ENCODE measurements at regions not wholly inside any gene's neighbourhood (a gene's known extent, or its start where the extent isn't known, plus 50 kb on each side); places are given as distances from the start of the nearest gene placed in this dataset.

GRCh38 chr4:4690854-4691253, 149.0 kb upstream of the STX18 start:
- no peaks in the 10 kb centered on the region for H4K20me1 ChIP-seq (replicated peaks; ENCODE audit: control insufficient read depth, extremely low read depth, insufficient read depth, low read length)
- H3K9me1 ChIP-seq (replicated peaks; ENCODE audit: control insufficient read depth, extremely low read depth, insufficient read depth, low read length) = no peaks in the 10 kb centered on the region
- no peak overlapping the region for H3K27ac ChIP-seq (ENCODE audit: insufficient read depth, low read depth, low read length)
- no peaks in the 10 kb centered on the region for H3K27me3 ChIP-seq (ENCODE audit: control insufficient read depth in 2 of 2, insufficient read depth in 2 of 2, low read length in 2 of 2)
- intact Hi-C loops (cut with micrococcal nuclease) = no loop called here
- DNase-seq (ENCODE audit: low read depth, low spot score) (no peak), FAIRE-seq (no peak)
- H3K4me1 ChIP-seq (ENCODE audit: control insufficient read depth, extremely low read depth, insufficient read depth, low read length) = no peaks in the 10 kb centered on the region
- no peak overlapping the region for H3K9ac ChIP-seq (replicated peaks; ENCODE audit: extremely low read depth, insufficient read depth, low read length)
- no peaks in the 10 kb centered on the region for H3K9me3 ChIP-seq (replicated peaks; ENCODE audit: control insufficient read depth, insufficient read depth, low read length)
- no peak overlapping the region for H3K4me3 ChIP-seq (replicated peaks in 1 of 3; ENCODE audit: insufficient read depth in 1 of 3, low read depth in 1 of 3, low read length in 3 of 3)
- POLR2A ChIA-PET = no interaction called here
- TF ChIP-seq MYC (IDR thresholded peaks at IDR 0.05; ENCODE audit: low read depth, low read length) (no peak), GATA2 (IDR thresholded peaks at IDR 0.05; ENCODE audit: insufficient read depth, insufficient read length, low read depth, low read length) (no peak)
- TF ChIP-seq, protein P1, sequence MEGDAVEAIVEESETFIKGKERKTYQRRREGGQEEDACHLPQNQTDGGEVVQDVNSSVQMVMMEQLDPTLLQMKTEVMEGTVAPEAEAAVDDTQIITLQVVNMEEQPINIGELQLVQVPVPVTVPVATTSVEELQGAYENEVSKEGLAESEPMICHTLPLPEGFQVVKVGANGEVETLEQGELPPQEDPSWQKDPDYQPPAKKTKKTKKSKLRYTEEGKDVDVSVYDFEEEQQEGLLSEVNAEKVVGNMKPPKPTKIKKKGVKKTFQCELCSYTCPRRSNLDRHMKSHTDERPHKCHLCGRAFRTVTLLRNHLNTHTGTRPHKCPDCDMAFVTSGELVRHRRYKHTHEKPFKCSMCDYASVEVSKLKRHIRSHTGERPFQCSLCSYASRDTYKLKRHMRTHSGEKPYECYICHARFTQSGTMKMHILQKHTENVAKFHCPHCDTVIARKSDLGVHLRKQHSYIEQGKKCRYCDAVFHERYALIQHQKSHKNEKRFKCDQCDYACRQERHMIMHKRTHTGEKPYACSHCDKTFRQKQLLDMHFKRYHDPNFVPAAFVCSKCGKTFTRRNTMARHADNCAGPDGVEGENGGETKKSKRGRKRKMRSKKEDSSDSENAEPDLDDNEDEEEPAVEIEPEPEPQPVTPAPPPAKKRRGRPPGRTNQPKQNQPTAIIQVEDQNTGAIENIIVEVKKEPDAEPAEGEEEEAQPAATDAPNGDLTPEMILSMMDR (IDR thresholded peaks at IDR 0.05; ENCODE audit: extremely low read depth in 1 of 2, insufficient read depth in 1 of 2, low read depth in 1 of 2, low read length in 2 of 2) = no peak
- CTCF ChIA-PET = interaction anchor here (1.0 kb wide), 1 partner anchor 10 kb away, joined by 3 read pairs; no protein-coding TSS in a partner anchor
- no peak overlapping the region for H2AFZ ChIP-seq (ENCODE audit: low read depth, low read length)
- no peak overlapping the region for H3K4me2 ChIP-seq (ENCODE audit: insufficient read depth, low read length)
- dilution Hi-C loops (cut with MboI; ENCODE audit: extremely low pct_ligation_motif_present, low sequenced_read_pairs) = no loop called here
- H3K79me2 ChIP-seq (ENCODE audit: control insufficient read depth, insufficient read depth, low read length) = no peaks in the 10 kb centered on the region
- no TSS peak for BruUV-seq (replicated peaks)
- H3K36me3 ChIP-seq (ENCODE audit: control insufficient read depth in 2 of 2, extremely low read depth in 1 of 2, insufficient read depth in 2 of 2, low read length in 2 of 2) = no peaks in the 10 kb centered on the region

- no peak overlapping the region for H3K4me2 ChIP-seq (ENCODE audit: insufficient read depth, low read length)
- H3K4me1 ChIP-seq (ENCODE audit: control insufficient read depth, extremely low read depth, insufficient read depth, low read length) = no peaks in the 10 kb centered on the region
- no peak overlapping the region for H3K4me3 ChIP-seq (replicated peaks in 1 of 3; ENCODE audit: insufficient read depth in 1 of 3, low read depth in 1 of 3, low read length in 3 of 3)
- no peaks in the 10 kb centered on the region for H3K9me1 ChIP-seq (replicated peaks; ENCODE audit: control insufficient read depth, extremely low read depth, insufficient read depth, low read length)
- H3K27me3 ChIP-seq (ENCODE audit: control insufficient read depth in 2 of 2, insufficient read depth in 2 of 2, low read length in 2 of 2) = no peaks in the 10 kb centered on the region
- DNase-seq (ENCODE audit: low read depth, low spot score) = no peak
- CTCF ChIA-PET = no interaction called here
- H3K27ac ChIP-seq (ENCODE audit: insufficient read depth, low read depth, low read length) = no peak overlapping the region
- H3K36me3 ChIP-seq (ENCODE audit: control insufficient read depth in 2 of 2, extremely low read depth in 1 of 2, insufficient read depth in 2 of 2, low read length in 2 of 2) = no peaks in the 10 kb centered on the region
- no peak overlapping the region for H2AFZ ChIP-seq (ENCODE audit: low read depth, low read length)
- TF ChIP-seq MAX (IDR thresholded peaks at IDR 0.05; ENCODE audit: insufficient read depth, insufficient read length) (no peak), MYC (IDR thresholded peaks at IDR 0.05; ENCODE audit: low read depth, low read length) (no peak), POLR2AphosphoS5 (IDR thresholded peaks at IDR 0.05; ENCODE audit: insufficient read depth, low read depth, low read length) (no peak), FOS (IDR thresholded peaks at IDR 0.05; ENCODE audit: borderline replicate concordance, insufficient read depth, low read length) (no peak), GATA2 (IDR thresholded peaks at IDR 0.05; ENCODE audit: insufficient read depth, insufficient read length, low read depth, low read length) (no peak)
- TF ChIP-seq, protein P1 (IDR thresholded peaks at IDR 0.05; ENCODE audit: extremely low read depth in 1 of 2, insufficient read depth in 1 of 2, low read depth in 1 of 2, low read length in 2 of 2) = no peak
- POLR2A ChIA-PET = no interaction called here
- no peaks in the 10 kb centered on the region for H3K9me3 ChIP-seq (replicated peaks; ENCODE audit: control insufficient read depth, insufficient read depth, low read length)
- H4K20me1 ChIP-seq (replicated peaks; ENCODE audit: control insufficient read depth, extremely low read depth, insufficient read depth, low read length) = no peaks in the 10 kb centered on the region
- no peak overlapping the region for H3K9ac ChIP-seq (replicated peaks; ENCODE audit: extremely low read depth, insufficient read depth, low read length)
- dilution Hi-C loops (cut with MboI; ENCODE audit: extremely low pct_ligation_motif_present, low sequenced_read_pairs) (no loop called here), intact Hi-C loops (cut with micrococcal nuclease) (no loop called here)
- FAIRE-seq = no peak
- no peaks in the 10 kb centered on the region for H3K79me2 ChIP-seq (ENCODE audit: control insufficient read depth, insufficient read depth, low read length)
- no TSS peak for BruUV-seq (replicated peaks)
Observed at GRCh38 chr4:4689694-4690440, 148.0 kb upstream of the STX18 start.

All from endothelial cell of umbilical vein (primary cell).